ENCODE measurements at regions not wholly inside any gene's neighbourhood (a gene's known extent, or its start where the extent isn't known, plus 50 kb on each side); places are given as distances from the start of the nearest gene placed in this dataset.

DNA sequence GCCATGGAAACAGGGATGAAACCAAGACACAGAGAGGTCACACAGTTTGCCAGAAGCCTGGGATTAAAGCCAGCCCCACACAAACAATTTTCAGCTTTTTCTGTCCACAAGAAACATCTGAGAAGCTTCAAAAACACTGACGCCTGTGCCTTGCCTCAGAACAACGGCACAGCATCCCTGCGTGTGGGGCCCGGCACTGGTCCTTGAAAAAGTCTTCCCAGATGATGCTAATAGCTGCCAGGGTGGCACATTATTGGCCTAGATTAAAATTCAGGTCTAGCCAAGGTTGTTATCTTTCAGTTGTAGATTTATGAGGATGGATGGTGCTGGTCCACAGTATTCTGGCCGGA, 321.4 kb downstream of the HAPSTR1 start:
- no peak for TF ChIP-seq CTCF (IDR thresholded peaks at IDR 0.05; ENCODE audit: insufficient read depth, low read length)
- no peak for DNase-seq (ENCODE audit: low read depth)
- H3K4me3 ChIP-seq (ENCODE audit: low read depth, low read length), result no peak overlapping the region

GRCh38 chr16:9415545-9415944, 324.1 kb downstream of the HAPSTR1 start:
- no peak for TF ChIP-seq CTCF (IDR thresholded peaks at IDR 0.05; ENCODE audit: insufficient read depth, low read length)
- no peak for DNase-seq (ENCODE audit: low read depth)
- no peak overlapping the region for H3K4me3 ChIP-seq (ENCODE audit: low read depth, low read length)

DNA sequence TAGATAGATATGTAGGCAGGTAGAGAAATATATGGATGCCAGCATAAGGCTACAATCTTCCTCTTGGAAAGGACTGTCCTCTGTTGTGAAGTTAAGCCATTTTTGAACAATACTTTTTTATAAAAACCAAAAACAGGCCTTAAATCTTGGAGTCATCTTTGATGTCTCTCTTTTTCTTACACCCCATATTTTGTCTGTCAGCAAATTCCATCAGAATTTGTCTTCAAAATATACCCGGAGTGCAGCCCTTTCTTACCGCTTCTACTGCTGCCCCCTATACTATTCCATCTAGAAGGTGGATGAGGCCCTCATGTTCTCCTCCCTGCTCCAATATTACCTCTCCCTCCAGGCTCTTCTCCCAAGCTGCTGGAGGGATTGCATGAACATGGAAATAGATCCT, 326.5 kb downstream of the HAPSTR1 start:
- no peak for DNase-seq (ENCODE audit: low read depth)
- no peak overlapping the region for H3K4me3 ChIP-seq (ENCODE audit: low read depth, low read length)
- TF ChIP-seq CTCF (IDR thresholded peaks at IDR 0.05; ENCODE audit: insufficient read depth, low read length), result no peak

- no peak for TF ChIP-seq CTCF (IDR thresholded peaks at IDR 0.05; ENCODE audit: insufficient read depth, low read length)
- no peak overlapping the region for H3K4me3 ChIP-seq (ENCODE audit: low read depth, low read length)
- no peak for DNase-seq (ENCODE audit: low read depth)
Measured at GRCh38 chr16:9419161-9419560, 327.7 kb downstream of the HAPSTR1 start.

DNA sequence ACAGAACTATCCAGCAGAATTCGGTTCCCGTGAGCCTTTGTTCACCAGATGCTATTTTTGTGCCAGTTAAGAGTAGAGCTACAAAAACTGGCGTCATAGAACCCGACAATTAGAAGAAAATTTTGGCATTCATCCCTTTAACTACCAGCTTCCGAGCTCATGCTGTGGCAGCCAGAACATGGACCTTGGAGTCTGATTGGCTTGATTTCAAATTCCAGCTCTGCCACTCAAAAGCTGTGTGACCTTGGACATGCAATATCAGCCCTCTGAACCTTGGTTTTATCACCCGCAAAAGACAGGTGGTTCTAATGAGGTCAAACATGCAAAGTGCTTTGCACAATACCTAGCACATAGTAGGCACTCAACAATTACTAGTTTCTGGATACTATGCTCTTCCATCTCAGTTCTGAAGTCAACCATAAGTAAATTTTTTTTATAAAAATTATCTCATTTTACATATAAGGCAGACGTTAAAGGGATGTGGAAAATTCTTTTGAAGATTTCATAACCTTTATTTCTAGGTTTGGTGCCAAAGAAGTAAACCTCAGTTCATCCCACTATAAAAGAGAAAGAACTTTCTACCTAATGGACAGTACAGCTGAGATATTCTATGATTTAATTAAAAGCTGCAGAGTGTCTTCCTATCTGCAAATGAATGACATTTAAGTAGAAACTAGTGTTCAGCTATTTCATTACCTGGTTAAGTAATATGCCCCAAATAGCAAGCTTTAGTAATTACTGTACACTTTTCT, 331.5 kb downstream of the HAPSTR1 start:
- TF ChIP-seq CTCF (IDR thresholded peaks at IDR 0.05; ENCODE audit: insufficient read depth, low read length), result no peak
- no peak overlapping the region for H3K4me3 ChIP-seq (ENCODE audit: low read depth, low read length)
- DNase-seq (ENCODE audit: low read depth), result no peak

DNA sequence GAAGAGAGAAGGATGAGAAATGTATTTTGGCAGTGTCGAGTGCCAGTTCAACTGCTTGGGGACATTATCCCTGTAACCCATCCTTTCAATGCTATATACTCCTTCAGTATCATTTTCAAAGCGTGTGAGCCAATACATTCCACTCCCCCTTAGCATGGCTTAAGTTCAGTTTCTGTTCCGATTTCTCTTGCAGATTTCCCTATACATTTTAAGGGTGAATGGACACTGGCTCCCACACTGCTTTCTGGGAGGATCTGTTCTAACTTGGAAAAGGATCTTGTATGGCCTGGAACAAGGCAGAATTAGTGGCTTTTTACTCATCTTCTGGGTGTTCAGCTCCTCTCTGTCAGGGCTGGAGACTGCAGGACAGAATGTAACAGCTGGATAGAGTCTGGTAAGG, 333.8 kb downstream of the HAPSTR1 start:
- no peak for DNase-seq (ENCODE audit: low read depth)
- H3K4me3 ChIP-seq (ENCODE audit: low read depth, low read length), result no peak overlapping the region
- TF ChIP-seq CTCF (IDR thresholded peaks at IDR 0.05; ENCODE audit: insufficient read depth, low read length), result no peak

Data from fibroblast of the aortic adventitia (primary cell).